Suppressor macrophage treated with lipopolysaccharide for 4 hours (primary cell): ENCODE measurements at regions not wholly inside any gene's neighbourhood (a gene's known extent, or its start where the extent isn't known, plus 50 kb on each side); places are given as distances from the start of the nearest gene placed in this dataset.

Source experiments
- DNase-seq: peaks from one replicate; pipeline ENCODE4 v3.0.0-alpha.2; 2020

DNA sequence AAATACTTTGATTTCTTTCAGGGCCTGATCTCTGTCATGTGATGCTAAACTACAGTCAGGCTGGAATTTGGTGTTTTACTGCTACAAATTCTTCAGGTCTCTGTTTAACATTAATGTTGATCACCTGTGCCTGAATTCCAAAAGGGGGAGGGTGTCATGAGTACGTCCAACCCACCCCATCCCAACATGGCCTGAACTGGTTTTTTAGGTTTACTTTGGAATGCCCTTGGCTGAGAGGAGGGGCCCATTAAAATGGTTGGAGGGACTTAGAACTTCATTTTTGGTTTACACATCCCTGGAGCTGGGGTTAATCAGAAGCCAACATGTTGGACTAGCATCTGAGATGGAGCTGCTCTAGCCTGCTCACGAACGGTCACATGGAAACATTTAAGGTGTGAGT lies 60.8 kb upstream of the CFAP46 start:
- DNase-seq = no peak

DNA sequence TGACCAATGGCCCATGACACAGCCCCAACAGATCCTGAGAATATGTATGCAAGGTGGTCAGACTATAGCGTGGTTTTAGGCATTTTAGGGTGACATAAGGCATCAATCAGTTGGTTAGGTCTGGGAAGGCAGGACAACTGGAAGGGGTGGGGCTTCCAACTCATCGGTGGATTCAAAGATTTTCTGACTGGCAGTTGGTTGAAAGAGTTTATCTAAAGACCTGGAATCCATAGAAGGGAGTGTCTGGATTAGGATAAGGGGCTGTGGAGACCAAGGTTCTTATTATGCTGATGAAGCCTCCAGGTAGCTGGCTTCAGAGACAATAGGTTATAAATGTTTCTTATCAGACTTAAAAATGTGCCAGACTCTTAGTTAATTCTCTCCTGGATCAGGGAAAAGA lies 60.3 kb upstream of the CFAP46 start:
- no peak for DNase-seq

DNA sequence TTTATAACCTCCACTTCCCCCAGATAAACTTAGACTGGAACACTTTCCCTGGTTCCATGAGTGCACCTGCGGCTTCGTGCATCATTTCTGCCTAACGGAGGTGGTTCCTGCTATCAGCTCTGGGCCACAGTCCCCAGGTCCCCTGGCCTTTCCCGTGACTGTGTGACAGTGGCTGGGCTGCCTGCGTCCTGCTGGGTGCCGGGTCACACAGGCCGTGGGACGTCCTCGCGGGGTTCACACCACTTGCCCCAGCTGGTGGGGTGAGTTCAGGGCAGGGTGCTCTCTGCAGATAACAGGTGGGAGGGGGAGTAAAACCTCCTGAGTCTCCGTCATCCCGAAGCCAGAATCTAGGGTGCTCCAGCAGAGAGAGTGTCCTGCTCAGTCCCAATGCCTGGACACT lies 58.7 kb upstream of the CFAP46 start:
- no peak for DNase-seq

- no peak for DNase-seq
Measured at GRCh38 chr10:133000648-133001047, 58.3 kb upstream of the CFAP46 start.

DNA sequence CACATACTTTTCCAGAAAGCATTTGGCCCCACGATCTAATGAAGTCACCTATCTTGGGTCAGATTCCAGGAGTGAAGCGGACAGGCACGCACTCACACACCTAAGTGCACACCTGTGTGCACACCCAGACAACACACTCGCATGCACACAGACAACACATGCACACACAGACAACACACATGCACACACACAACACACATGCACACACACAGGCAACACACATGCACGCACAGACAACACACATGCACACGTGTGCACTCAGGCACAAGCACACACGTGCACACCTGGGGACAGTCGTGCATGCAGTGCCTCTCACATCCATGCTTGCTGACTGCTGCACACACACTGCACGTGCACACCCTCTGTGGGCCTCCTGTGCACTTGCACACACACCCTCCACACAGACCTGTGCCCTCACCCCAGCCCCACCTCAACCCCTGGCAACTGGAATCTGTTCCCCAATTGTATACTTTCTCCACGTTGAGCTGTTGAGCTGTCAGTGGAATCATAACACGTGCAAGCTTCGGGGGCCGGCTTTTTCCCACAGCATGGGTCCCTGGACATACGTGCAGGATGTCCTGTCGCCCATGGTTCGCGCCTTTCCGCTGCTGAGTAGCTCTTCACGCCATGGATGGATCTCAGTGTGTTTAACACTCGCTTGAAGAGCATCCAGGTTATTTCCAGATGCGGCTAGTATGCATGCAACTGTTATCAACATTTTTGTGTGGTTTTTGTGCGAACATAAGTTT lies 55.3 kb upstream of the CFAP46 start:
- DNase-seq = no peak

DNA sequence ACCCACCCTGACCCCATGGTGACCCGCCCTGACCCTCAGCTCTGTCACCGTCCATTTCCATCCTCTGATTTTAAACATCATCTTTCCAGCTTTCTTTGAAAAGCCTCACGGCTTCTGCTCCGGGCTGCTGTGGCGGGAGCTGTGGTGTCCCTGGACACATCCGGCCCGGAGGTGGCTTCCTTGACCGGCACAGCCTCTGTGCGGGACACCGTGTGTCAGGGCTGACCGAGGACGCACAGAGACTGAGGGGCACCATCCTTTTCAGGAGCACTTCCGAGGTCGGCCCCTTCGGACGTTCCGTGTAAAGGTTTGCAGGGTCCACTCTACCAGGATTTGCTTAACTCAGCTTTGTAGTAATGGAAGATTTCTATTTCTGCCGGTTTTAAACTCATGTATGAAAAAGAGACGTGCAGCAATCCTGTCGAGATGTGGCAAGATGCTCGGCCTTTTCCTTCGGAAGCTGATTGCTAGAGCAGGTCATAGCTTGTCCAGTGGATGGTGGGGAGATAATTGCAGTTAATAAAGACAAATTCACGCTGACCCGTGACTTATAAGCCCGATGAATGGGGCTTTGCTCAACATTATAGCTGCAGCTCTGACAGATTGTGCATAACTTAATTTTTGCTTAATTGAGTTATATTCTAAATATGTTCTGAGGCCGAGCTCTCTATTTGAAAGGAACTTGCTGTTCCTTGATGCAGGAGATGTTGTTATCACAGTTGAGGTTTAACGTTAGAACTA lies 54.4 kb upstream of the CFAP46 start:
- no peak for DNase-seq

DNA sequence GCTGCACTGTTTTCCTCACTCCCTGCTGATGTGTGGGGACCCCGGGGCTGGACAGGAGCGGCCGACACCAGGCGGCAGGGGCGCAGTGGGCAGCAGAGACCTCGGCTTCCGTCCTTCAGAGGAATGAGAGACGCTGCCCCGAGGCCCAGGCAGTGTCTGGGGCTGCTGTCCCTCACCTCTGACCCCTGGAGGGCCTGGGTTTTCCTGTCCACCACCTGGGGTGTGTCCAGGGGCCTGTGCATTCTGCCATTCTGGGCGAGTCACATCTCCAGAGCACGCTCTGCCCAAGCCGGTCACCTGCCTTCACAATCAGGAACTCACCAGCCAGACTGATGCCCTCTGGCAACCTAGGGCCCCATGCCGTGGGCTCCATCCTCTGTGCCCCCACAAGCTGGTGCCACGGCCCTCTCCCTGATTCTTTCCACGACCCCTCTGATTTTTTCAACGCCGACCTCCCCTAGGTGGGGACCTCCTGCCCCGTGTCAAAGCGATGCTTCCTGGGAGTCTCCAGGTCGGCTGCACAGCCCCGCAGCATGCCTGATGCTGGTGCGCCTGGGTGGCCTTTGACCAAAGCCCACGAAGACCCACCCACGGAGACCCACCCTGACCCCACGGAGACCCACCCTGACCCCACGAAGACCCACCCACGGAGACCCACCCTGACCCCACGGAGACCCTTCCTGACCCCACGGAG lies 53.7 kb upstream of the CFAP46 start:
- DNase-seq = no peak

GRCh38 chr10:132994811-132995210 lies 52.4 kb upstream of the CFAP46 start:
- DNase-seq = no peak

DNA sequence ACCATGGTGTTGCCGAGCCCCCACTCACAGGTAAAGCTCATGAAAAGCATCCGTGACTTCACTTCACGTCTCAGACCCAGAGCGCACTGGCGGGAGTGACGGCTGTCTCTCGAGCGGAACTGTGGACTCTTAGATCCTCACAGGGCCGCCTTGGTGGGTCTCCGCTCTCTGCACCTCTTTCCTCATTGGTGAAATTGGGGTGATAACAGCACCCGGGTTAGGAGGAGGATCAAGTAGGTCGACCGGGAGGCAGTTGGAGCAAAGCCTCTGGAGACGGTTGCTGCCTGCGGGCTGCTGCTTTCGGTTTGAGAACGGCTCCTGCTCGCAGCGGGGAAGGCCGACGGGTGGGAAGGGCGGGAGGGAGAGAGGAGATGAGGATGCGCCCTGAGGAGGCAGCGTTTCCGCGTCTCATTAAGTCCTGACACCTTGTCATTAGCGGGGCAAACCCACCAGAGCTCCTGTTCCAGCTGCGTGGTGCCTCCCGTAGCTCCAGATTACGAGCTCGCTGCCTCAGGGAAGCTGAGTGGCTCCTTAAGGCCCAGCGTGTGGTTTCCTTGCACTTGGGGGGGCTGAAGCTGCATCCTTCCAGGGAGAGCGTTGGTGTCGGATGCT lies 51.9 kb upstream of the CFAP46 start:
- no peak for DNase-seq

DNA sequence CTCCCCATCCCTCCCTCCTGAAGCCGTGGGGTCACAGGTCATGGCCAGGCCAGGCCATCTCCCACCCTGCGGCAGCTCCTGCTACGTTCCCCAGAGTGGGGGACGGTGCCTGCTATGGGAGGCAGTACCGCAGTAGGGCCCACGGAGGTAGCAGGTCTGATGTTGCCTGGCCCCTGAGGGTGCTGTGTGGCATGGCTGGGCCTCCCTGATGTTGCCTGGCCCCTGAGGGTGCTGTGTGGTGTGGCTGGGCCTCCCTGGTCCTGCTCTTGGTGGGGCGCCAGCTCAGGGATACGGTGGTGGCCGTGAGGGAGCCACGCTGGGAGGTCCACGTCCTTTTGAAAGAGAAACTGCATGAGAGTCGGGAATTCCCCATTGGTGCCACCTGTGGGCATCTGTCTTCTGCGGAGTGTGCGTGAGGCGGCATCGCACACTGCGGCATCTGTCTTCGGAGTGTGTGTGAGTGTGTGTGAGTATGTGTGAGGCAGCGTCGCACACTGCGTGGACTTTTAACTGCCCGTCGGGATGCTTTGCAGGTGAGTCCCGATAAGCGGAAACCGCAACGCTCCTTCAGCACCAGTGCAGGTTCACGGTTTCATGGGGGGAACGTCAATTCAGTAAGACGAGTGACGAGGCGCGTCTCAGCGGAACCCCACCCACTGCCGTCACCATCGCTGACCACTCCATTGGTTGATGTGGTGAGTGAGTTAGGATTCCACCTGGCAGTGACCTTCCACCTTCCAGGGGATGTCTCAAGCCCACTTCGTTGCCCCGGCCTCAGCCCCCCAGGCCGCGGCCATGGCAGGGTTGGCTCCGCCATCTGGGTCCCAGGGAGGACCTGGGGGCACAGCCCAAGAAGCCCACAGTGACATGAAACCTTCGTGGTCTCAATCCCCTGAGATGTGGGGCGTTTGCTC lies 51.2 kb upstream of the CFAP46 start:
- DNase-seq = no peak

DNA sequence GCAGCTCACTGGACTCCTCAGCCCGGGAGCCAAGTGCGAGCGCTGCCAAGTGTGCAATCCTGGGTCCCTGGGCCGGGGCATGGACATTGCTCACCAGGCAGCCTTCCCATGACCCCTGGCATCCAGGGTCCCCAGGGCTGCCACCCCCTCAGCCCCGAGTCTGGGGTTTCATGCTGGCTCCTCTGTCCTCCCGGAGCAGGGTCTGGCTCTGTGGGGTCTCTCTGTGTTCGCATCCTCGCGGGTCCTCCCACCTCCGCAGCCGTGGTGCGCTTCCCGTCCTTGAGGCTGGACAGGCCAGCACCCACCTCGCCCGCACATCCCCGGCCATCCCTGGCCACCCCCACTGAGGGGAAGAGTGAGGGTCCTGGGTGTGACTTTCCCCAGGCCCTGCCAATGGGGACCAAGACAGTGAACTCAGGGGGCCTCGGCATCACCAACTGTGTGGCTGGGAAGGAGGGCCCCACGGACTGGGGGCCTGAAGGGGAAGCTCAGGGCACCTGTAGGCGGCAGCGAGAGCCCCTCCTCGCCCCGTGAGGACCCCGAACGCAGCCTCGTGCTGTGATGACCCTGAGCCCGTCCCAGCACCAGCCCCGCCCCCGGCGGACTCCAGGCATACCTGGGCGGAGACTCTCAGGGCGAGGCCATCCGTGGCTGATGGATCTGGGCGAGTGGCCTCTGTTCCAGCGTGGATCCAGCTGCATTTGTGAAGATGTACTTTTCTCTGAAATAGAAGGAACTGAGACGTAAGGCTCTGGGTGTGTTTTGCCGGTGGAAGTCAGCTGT lies 50.3 kb upstream of the CFAP46 start:
- no peak for DNase-seq
